B cell (primary cell): ENCODE measurements at regions not wholly inside any gene's neighbourhood (a gene's known extent, or its start where the extent isn't known, plus 50 kb on each side); places are given as distances from the start of the nearest gene placed in this dataset.

ENCODE experiments used
- ATAC-seq: fragments of 200-7000 bp; cut with Tn5 transposase; one replicate; pipeline ENCODE4 v1.10.0; 2021; ENCODE audit warnings: low read depth, mild to moderate bottlenecking, moderate number of reproducible peaks, moderate library complexity
- CTCF ChIA-PET: fragments of 350-600 bp; sonication (Branson Sonifier 250); formaldehyde crosslinking; loops from one replicate; lab custom pipeline; 2021; ENCODE audit warnings: antibody characterized with exemption, inconsistent platforms; lab: Charles Lee
- POLR2A ChIA-PET: fragments of 350-600 bp; sonication (Branson Sonifier 250); formaldehyde crosslinking; loops from one replicate; lab custom pipeline; 2021; ENCODE audit warnings: antibody characterized with exemption; lab: Charles Lee
- DNase-seq: peaks from one replicate; pipeline ENCODE4 v3.0.0; 2013
- H2AFZ ChIP-seq: 2 replicates; pipeline ENCODE4 v1.6.1; 2012; ENCODE audit warnings: mild to moderate bottlenecking, low read depth, low read length; ENCODE audit not compliant: insufficient read depth, poor library complexity, severe bottlenecking
- H3K27ac ChIP-seq, 2 donors: 1 replicate in 1 of 2; 2 replicates in 1 of 2; pipeline ENCODE4 v1.5.1; 2012 to 2013; ENCODE audit warnings: low read length in 2 of 2, mild to moderate bottlenecking in 2 of 2, moderate library complexity in 1 of 2
- H3K27me3 ChIP-seq, 4 experiments: fragments of 200-600 bp in 1 of 4; sonication (generic) in 1 of 4; replicated peaks in 1 of 4; 1 replicate in 2 of 4; 2 replicates in 2 of 4; pipeline versions ENCODE4 v1.6.1 to v1.7.0; 2013 to 2016; ENCODE audit warnings: low read length in 3 of 4, mild to moderate bottlenecking in 2 of 4, mixed read lengths in 1 of 4, moderate library complexity in 1 of 4; ENCODE audit not compliant: insufficient read depth in 4 of 4, control insufficient read depth in 3 of 4; ENCODE audit errors: control extremely low read depth in 1 of 4
- H3K36me3 ChIP-seq, 2 experiments: replicated peaks in 1 of 2; 1 replicate in 1 of 2; 2 replicates in 1 of 2; pipeline versions ENCODE4 v1.6.1 to v1.7.1; 2013; ENCODE audit warnings: low read length in 1 of 2; ENCODE audit not compliant: insufficient read depth in 2 of 2, control insufficient read depth in 1 of 2; ENCODE audit errors: control extremely low read depth in 1 of 2, extremely low read depth in 1 of 2
- H3K4me1 ChIP-seq, 2 donors: fragments of 200-600 bp in 1 of 2; sonication (generic) in 1 of 2; 1 replicate in 1 of 2; 2 replicates in 1 of 2; pipeline versions ENCODE4 v1.5.1 to v1.6.1; 2013 to 2017; ENCODE audit warnings: low read length in 2 of 2; ENCODE audit not compliant: control insufficient read depth in 2 of 2, insufficient read depth in 2 of 2
- H3K4me2 ChIP-seq: replicated peaks from 2 replicates; pipeline ENCODE3; 2012; ENCODE audit warnings: mild to moderate bottlenecking, low read depth, low read length; ENCODE audit not compliant: poor library complexity, severe bottlenecking
- H3K4me3 ChIP-seq, 5 experiments: fragments of 200-600 bp in 1 of 5; sonication (generic) in 1 of 5; 1 replicate in 3 of 5; 2 replicates in 2 of 5; pipeline versions ENCODE4 v1.5.1 to v1.7.0; 2011 to 2016; ENCODE audit warnings: low read length in 4 of 5, mild to moderate bottlenecking in 4 of 5, low read depth in 2 of 5, control low read depth in 1 of 5, moderate library complexity in 1 of 5; ENCODE audit not compliant: insufficient read depth in 1 of 5; ENCODE audit errors: control extremely low read depth in 1 of 5, extremely low read depth in 1 of 5
- H3K79me2 ChIP-seq: fragments of 200-600 bp; sonication (generic); one replicate; pipeline ENCODE4 v1.6.0; 2016; ENCODE audit warnings: low read length; ENCODE audit not compliant: control insufficient read depth, insufficient read depth
- H3K9ac ChIP-seq: fragments of 200-600 bp; sonication (generic); 2 replicates; pipeline ENCODE4 v1.6.1; 2017; ENCODE audit warnings: mild to moderate bottlenecking, low read length, moderate library complexity
- H3K9me3 ChIP-seq, 3 donors: one replicate each; pipeline versions ENCODE4 v1.6.1 to v1.7.1; 2013; ENCODE audit warnings: low read length in 2 of 3; ENCODE audit not compliant: control insufficient read depth in 2 of 3, insufficient read depth in 1 of 3; ENCODE audit errors: control extremely low read depth in 1 of 3
- H4K20me1 ChIP-seq: 2 replicates; pipeline ENCODE4 v1.6.0; 2012; ENCODE audit warnings: mild to moderate bottlenecking, low read length; ENCODE audit not compliant: insufficient read depth, control insufficient read depth, poor library complexity, severe bottlenecking
- H3K27ac Mint-ChIP-seq: one replicate; pipeline ENCODE4 v1.8.0; 2021; ENCODE audit warnings: mixed read lengths
- H3K27me3 Mint-ChIP-seq: one replicate; pipeline ENCODE4 v1.8.0; 2021; ENCODE audit warnings: mixed read lengths
- H3K4me1 Mint-ChIP-seq: one replicate; pipeline ENCODE4 v1.8.0; 2021; ENCODE audit warnings: mixed read lengths
- H3K4me3 Mint-ChIP-seq: one replicate; pipeline ENCODE4 v1.8.0; 2021; ENCODE audit warnings: mixed read lengths
- H3K9me3 Mint-ChIP-seq: one replicate; pipeline ENCODE4 v1.8.0; 2022; ENCODE audit warnings: mixed read lengths; ENCODE audit not compliant: insufficient read depth
- CTCF ChIP-seq: fragments of 200-600 bp; IDR thresholded peaks from one replicate; pipeline ENCODE4 v1.8.0; 2022; ENCODE audit warnings: antibody characterized with exemption, mild to moderate bottlenecking
- EZH2 ChIP-seq: IDR thresholded peaks from 2 replicates; pipeline ENCODE4 v1.6.1; 2012; ENCODE audit warnings: borderline replicate concordance, low read depth, mild to moderate bottlenecking, moderate library complexity, low read length; ENCODE audit not compliant: insufficient read depth, poor library complexity, severe bottlenecking
- WGBS: methylation state at CpG from one replicate; pipeline ENCODE4 v1.1.5; 2013; ENCODE audit warnings: missing lambda C conversion rate; ENCODE audit not compliant: insufficient coverage; 5-methylcytosine and 5-hydroxymethylcytosine counted together
- intact Hi-C: fragments of 100-400 bp; cut with micrococcal nuclease; formaldehyde crosslinking; loops from one replicate; pipeline ENCODE4 v1.10.0; 2022

GRCh38 chr13:53152057-53152421, 123.4 kb downstream of the OLFM4 start:
- no peak overlapping the region for H3K4me2 ChIP-seq
- no peak overlapping the region for H3K9ac ChIP-seq
- H2AFZ ChIP-seq = no peak overlapping the region
- no peaks in the 10 kb centered on the region for H4K20me1 ChIP-seq
- no peaks in the 10 kb centered on the region for H3K36me3 ChIP-seq
- POLR2A ChIA-PET = no interaction called here
- intact Hi-C loops = no loop called here
- H3K27ac Mint-ChIP-seq = no peak overlapping the region
- no peaks in the 10 kb centered on the region for H3K4me1 Mint-ChIP-seq
- H3K9me3 ChIP-seq = no peaks in the 10 kb centered on the region
- no peak overlapping the region for H3K4me3 Mint-ChIP-seq
- H3K27ac ChIP-seq = no peak overlapping the region
- H3K79me2 ChIP-seq = no peaks in the 10 kb centered on the region
- CTCF ChIA-PET = interaction anchor here (0.8 to 1.3 kb wide), 2 partner anchors 22 to 290 kb away, joined by 3 read pairs; no protein-coding TSS in a partner anchor
- no peaks in the 10 kb centered on the region for H3K9me3 Mint-ChIP-seq
- no peaks in the 10 kb centered on the region for H3K27me3 Mint-ChIP-seq
- no peak for DNase-seq
- TF ChIP-seq EZH2 (no peak), CTCF (peak; percentile 2)
- no peak overlapping the region for H3K4me3 ChIP-seq
- no peaks in the 10 kb centered on the region for H3K27me3 ChIP-seq
- no peaks in the 10 kb centered on the region for H3K4me1 ChIP-seq
- WGBS = 14% methylated on average over 4 of the region's 4 CpGs
- ATAC-seq = no peak

- CTCF ChIA-PET = no interaction called here
- no CpG with 5 or more reads among the region's 1 CpG for WGBS
- intact Hi-C loops = no loop called here
Measured at GRCh38 chr13:53158201-53158600, 129.6 kb downstream of the OLFM4 start.

More at GRCh38 chr13:53158201-53158600, 129.6 kb downstream of the OLFM4 start:
- no peak for TF ChIP-seq EZH2
- TF ChIP-seq CTCF = no peak
- no peaks in the 10 kb centered on the region for H3K4me1 Mint-ChIP-seq
- Histone ChIP-seq H3K27me3 (no peaks in the 10 kb centered on the region), H3K4me3 (no peak overlapping the region), H3K36me3 (no peaks in the 10 kb centered on the region), H3K79me2 (no peaks in the 10 kb centered on the region), H3K9ac (no peak overlapping the region), H4K20me1 (no peaks in the 10 kb centered on the region), H3K27ac (no peak overlapping the region), H2AFZ (no peak overlapping the region), H3K4me1 (no peaks in the 10 kb centered on the region), H3K4me2 (no peak overlapping the region), H3K9me3 (no peaks in the 10 kb centered on the region)
- POLR2A ChIA-PET = no interaction called here
- H3K4me3 Mint-ChIP-seq = no peak overlapping the region
- DNase-seq (no peak), ATAC-seq (no peak)
- no peaks in the 10 kb centered on the region for H3K9me3 Mint-ChIP-seq
- H3K27me3 Mint-ChIP-seq = no peaks in the 10 kb centered on the region
- no peak overlapping the region for H3K27ac Mint-ChIP-seq
